Left ventricle myocardium superior (tissue), 1 donor: ENCODE measurements at regions not wholly inside any gene's neighbourhood (a gene's known extent, or its start where the extent isn't known, plus 50 kb on each side); places are given as distances from the start of the nearest gene placed in this dataset.

Experiments
- ATAC-seq: fragments of 200-7000 bp; cut with Tn5 transposase; one replicate; pipeline ENCODE4 v1.9.1; 2020; ENCODE audit warnings: mild to moderate bottlenecking, moderate library complexity
- DNase-seq: peaks from one replicate; pipeline ENCODE4 v3.0.0-alpha.2; 2020
- intact Hi-C: fragments of 100-400 bp; cut with micrococcal nuclease; formaldehyde crosslinking; loops from one replicate; pipeline ENCODE4 v1.11.0; 2022
- donor health status: DM: no; HTN: yes; CAD: no; lungs with severe emphysema.

- intact Hi-C loops, result no loop called here
- ATAC-seq (peak; percentile 13), DNase-seq (no peak)
These were observed 254.8 kb upstream of the PITRM1 start for GRCh38 chr10:3427347-3427746.

GRCh38 chr10:3426190-3426845 lies 253.7 kb upstream of the PITRM1 start:
- intact Hi-C loops, result no loop called here
- no peak for DNase-seq

GRCh38 chr10:3425716-3426115 lies 253.1 kb upstream of the PITRM1 start:
- ATAC-seq (no peak), DNase-seq (no peak)
- intact Hi-C loops, result no loop called here

More at GRCh38 chr10:3426190-3426845, 253.7 kb upstream of the PITRM1 start:
- no peak for ATAC-seq

- ATAC-seq (no peak), DNase-seq (no peak)
- intact Hi-C loops, result no loop called here
These were observed 252.7 kb upstream of the PITRM1 start for GRCh38 chr10:3425261-3425660.

- DNase-seq, result peak; percentile 78
- intact Hi-C loops, result no loop called here
- ATAC-seq, result peak; percentile 80
These were observed 251.7 kb upstream of the PITRM1 start for GRCh38 chr10:3424111-3424851.

- no peak for DNase-seq
- intact Hi-C loops, result no loop called here
- ATAC-seq, result no peak
These were observed 250.8 kb upstream of the PITRM1 start for GRCh38 chr10:3423384-3423783.

- intact Hi-C loops, result no loop called here
- DNase-seq (no peak), ATAC-seq (no peak)
These were observed 249.7 kb upstream of the PITRM1 start for GRCh38 chr10:3422282-3422681.

- no peak for DNase-seq
- ATAC-seq, result no peak
- intact Hi-C loops, result no loop called here
These were observed 249.1 kb upstream of the PITRM1 start for GRCh38 chr10:3421537-3422257.

- DNase-seq (no peak), ATAC-seq (no peak)
- intact Hi-C loops, result no loop called here
These were observed 248.2 kb upstream of the PITRM1 start for GRCh38 chr10:3420527-3421469.

GRCh38 chr10:3419719-3420495 lies 247.3 kb upstream of the PITRM1 start:
- DNase-seq, result no peak
- no peak for ATAC-seq
- intact Hi-C loops, result no loop called here

- DNase-seq (no peak), ATAC-seq (no peak)
- intact Hi-C loops, result no loop called here
These were observed 246.3 kb upstream of the PITRM1 start for GRCh38 chr10:3418926-3419325.

- intact Hi-C loops, result no loop called here
- no peak for ATAC-seq
- DNase-seq, result no peak
These were observed 245.6 kb upstream of the PITRM1 start for GRCh38 chr10:3418041-3418754.

- DNase-seq (no peak), ATAC-seq (no peak)
- intact Hi-C loops, result no loop called here
These were observed 244.5 kb upstream of the PITRM1 start for GRCh38 chr10:3417096-3417495.

- intact Hi-C loops, result no loop called here
- DNase-seq (no peak), ATAC-seq (no peak)
These were observed 243.5 kb upstream of the PITRM1 start for GRCh38 chr10:3415878-3416605.

- intact Hi-C loops, result no loop called here
- no peak for DNase-seq
These were observed 242.6 kb upstream of the PITRM1 start for GRCh38 chr10:3415038-3415736.

GRCh38 chr10:3414667-3415023 lies 242.1 kb upstream of the PITRM1 start:
- DNase-seq (no peak), ATAC-seq (no peak)
- intact Hi-C loops, result no loop called here

More at GRCh38 chr10:3415038-3415736, 242.6 kb upstream of the PITRM1 start:
- ATAC-seq, result no peak
